ENCODE measurements at regions not wholly inside any gene's neighbourhood (a gene's known extent, or its start where the extent isn't known, plus 50 kb on each side); places are given as distances from the start of the nearest gene placed in this dataset.

- ChIA-PET POLR2A (no interaction called here), CTCF (no interaction called here)
- no peak for DNase-seq (ENCODE audit: extremely low spot score)
- TF ChIP-seq CTCF (IDR thresholded peaks at IDR 0.05; ENCODE audit: control extremely low read depth, extremely low read depth, low read depth, missing control alignments), result no peak
Observed at GRCh38 chr18:25813110-25813509, 277.3 kb downstream of the SS18 start.

GRCh38 chr18:25810736-25811135, 279.7 kb downstream of the SS18 start:
- POLR2A ChIA-PET, result no interaction called here
- TF ChIP-seq CTCF (IDR thresholded peaks at IDR 0.05; ENCODE audit: control extremely low read depth, extremely low read depth, low read depth, missing control alignments), result no peak
- DNase-seq (ENCODE audit: extremely low spot score), result no peak
- CTCF ChIA-PET, result no interaction called here

GRCh38 chr18:25805939-25806338, 284.5 kb downstream of the SS18 start:
- TF ChIP-seq CTCF (IDR thresholded peaks at IDR 0.05; ENCODE audit: control extremely low read depth, extremely low read depth, low read depth, missing control alignments), result no peak
- ChIA-PET POLR2A (no interaction called here), CTCF (interaction anchor here (0.8 kb wide), 1 partner anchor 23 kb away, joined by 3 read pairs; no protein-coding TSS in a partner anchor)
- no peak for DNase-seq (ENCODE audit: extremely low spot score)

GRCh38 chr18:25805323-25805722, 285.1 kb downstream of the SS18 start:
- CTCF ChIA-PET, result no interaction called here
- no peak for DNase-seq (ENCODE audit: extremely low spot score)
- POLR2A ChIA-PET, result no interaction called here
- no peak for TF ChIP-seq CTCF (IDR thresholded peaks at IDR 0.05; ENCODE audit: control extremely low read depth, extremely low read depth, low read depth, missing control alignments)

GRCh38 chr18:25799231-25799630, 291.2 kb downstream of the SS18 start:
- CTCF ChIA-PET, result interaction anchor here (1.5 kb wide), 1 partner anchor 17 kb away, joined by 3 read pairs; no protein-coding TSS in a partner anchor
- TF ChIP-seq CTCF (IDR thresholded peaks at IDR 0.05; ENCODE audit: control extremely low read depth, extremely low read depth, low read depth, missing control alignments), result no peak
- POLR2A ChIA-PET, result no interaction called here
- no peak for DNase-seq (ENCODE audit: extremely low spot score)

- ChIA-PET CTCF (interaction anchor here (1.0 to 1.5 kb wide), 2 partner anchors 9 to 18 kb away, joined by 3 read pairs; no protein-coding TSS in a partner anchor), POLR2A (no interaction called here)
- DNase-seq (ENCODE audit: extremely low spot score), result no peak
- TF ChIP-seq CTCF (IDR thresholded peaks at IDR 0.05; ENCODE audit: control extremely low read depth, extremely low read depth, low read depth, missing control alignments), result no peak
Observed at GRCh38 chr18:25798046-25798445, 292.4 kb downstream of the SS18 start.

GRCh38 chr18:25795213-25795612, 295.2 kb downstream of the SS18 start:
- ChIA-PET CTCF (interaction anchor here (1.0 to 1.2 kb wide), 2 partner anchors 8 to 35 kb away, joined by 3 read pairs; no protein-coding TSS in a partner anchor), POLR2A (no interaction called here)
- no peak for DNase-seq (ENCODE audit: extremely low spot score)
- TF ChIP-seq CTCF (IDR thresholded peaks at IDR 0.05; ENCODE audit: control extremely low read depth, extremely low read depth, low read depth, missing control alignments), result no peak

Data from GM10248 (cell line).